Ishikawa (cell line): ENCODE measurements at regions not wholly inside any gene's neighbourhood (a gene's known extent, or its start where the extent isn't known, plus 50 kb on each side); places are given as distances from the start of the nearest gene placed in this dataset.
A peak's percentile ranks its signal among the peaks of the same experiment; 100 is the strongest.

ENCODE experiments used
- CEBPB ChIP-seq: IDR thresholded peaks from 2 replicates; pipeline ENCODE4 v1.6.1; 2012
- CREB1 ChIP-seq: IDR thresholded peaks from 2 replicates; pipeline ENCODE4 v1.6.1; 2012; ENCODE audit warnings: low read depth
- EGR1 ChIP-seq: IDR thresholded peaks from 2 replicates; pipeline ENCODE4 v1.6.1; 2012
- EP300 ChIP-seq: IDR thresholded peaks from 2 replicates; pipeline ENCODE4 v1.6.1; 2012; ENCODE audit warnings: borderline replicate concordance
- FOXM1 ChIP-seq: IDR thresholded peaks from 2 replicates; pipeline ENCODE4 v1.6.1; 2012; ENCODE audit warnings: low read depth, borderline replicate concordance
- NFIC ChIP-seq: IDR thresholded peaks from 2 replicates; pipeline ENCODE4 v1.6.1; 2012
- RAD21 ChIP-seq: IDR thresholded peaks from 2 replicates; pipeline ENCODE4 v1.6.1; 2012; ENCODE audit warnings: low read depth
- TAF1 ChIP-seq: IDR thresholded peaks from 2 replicates; pipeline ENCODE4 v1.6.1; 2012; ENCODE audit warnings: low read depth, mild to moderate bottlenecking
- TCF12 ChIP-seq: IDR thresholded peaks from 2 replicates; pipeline ENCODE4 v1.6.1; 2012; ENCODE audit warnings: low read depth
- TEAD4 ChIP-seq: IDR thresholded peaks from 2 replicates; pipeline ENCODE4 v1.6.1; 2012
- YY1 ChIP-seq: IDR thresholded peaks from 2 replicates; pipeline ENCODE4 v1.6.1; 2012; ENCODE audit warnings: low read depth
- ZBTB7A ChIP-seq: IDR thresholded peaks from 2 replicates; pipeline ENCODE4 v1.6.1; 2012; ENCODE audit warnings: low read depth
- TF ChIP-seq, protein P1 (sequence below): IDR thresholded peaks from 2 replicates; pipeline ENCODE4 v1.6.1; 2012
- TF ChIP-seq, protein P2 (sequence below): IDR thresholded peaks from 2 replicates; pipeline ENCODE4 v1.6.1; 2012
- TF ChIP-seq, protein P3 (sequence below): IDR thresholded peaks from 2 replicates; pipeline ENCODE4 v1.6.1; 2012; ENCODE audit warnings: low read depth, mild to moderate bottlenecking

DNA sequence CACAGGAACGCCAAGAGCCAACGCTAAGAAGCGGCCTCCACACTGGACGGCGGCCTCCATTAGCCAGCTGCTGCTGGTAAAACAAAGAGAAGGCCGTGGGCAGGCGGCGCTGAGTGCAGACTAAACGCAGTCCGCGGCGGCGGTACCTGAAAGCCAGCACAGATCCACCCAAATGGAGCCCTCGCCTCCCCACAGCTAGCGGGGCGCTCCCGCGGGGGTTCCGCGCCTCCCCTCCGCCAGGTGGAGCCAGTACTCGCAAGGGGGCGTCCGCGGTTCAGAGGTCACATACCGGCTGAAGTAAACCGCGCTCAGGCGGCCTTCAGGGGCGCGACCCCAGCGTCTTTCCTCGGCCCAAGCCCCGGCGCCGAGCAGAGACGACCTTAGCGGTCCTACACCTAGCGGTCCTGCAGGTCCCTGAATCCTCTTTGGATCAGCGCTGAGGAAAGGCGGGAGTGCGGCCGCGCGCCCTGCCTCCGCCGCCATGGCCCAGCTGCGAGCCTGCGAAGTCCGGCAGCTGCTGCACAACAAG lies 293.1 kb upstream of the ERBB4 start:
- no peak for TF ChIP-seq YY1
- no peak for TF ChIP-seq TCF12
- no peak for TF ChIP-seq NFIC
- no peak for TF ChIP-seq CREB1
- TF ChIP-seq TEAD4: no peak
- TF ChIP-seq FOXM1: no peak
- TF ChIP-seq RAD21: no peak
- no peak for TF ChIP-seq EGR1
- TF ChIP-seq TAF1: no peak

DNA sequence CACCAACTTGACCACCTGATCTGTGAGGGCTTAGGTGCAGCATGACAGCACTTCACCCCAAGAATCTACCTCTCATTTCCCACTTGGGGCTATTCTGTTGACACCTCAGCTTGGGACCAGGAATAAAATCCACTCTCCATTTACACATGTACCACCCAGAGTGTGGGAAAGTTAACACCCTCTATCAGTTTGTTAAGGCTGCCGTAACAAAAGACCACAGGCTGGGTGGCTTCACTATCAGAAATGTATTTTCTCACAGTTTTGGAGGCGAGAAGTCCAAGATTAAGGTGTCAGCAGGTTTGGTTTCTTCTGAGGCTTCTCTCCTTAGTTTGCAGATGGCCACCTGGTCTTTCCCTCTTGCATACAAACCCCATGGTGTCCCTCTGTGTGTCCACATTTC lies 277.7 kb upstream of the ERBB4 start:
- TF ChIP-seq TEAD4: no peak
- TF ChIP-seq NFIC: no peak
- TF ChIP-seq, protein P1, sequence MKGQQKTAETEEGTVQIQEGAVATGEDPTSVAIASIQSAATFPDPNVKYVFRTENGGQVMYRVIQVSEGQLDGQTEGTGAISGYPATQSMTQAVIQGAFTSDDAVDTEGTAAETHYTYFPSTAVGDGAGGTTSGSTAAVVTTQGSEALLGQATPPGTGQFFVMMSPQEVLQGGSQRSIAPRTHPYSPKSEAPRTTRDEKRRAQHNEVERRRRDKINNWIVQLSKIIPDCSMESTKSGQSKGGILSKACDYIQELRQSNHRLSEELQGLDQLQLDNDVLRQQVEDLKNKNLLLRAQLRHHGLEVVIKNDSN: no peak
- no peak for TF ChIP-seq TAF1
- TF ChIP-seq EP300: no peak
- TF ChIP-seq CREB1: no peak
- TF ChIP-seq ZBTB7A: no peak
- TF ChIP-seq, protein P2, sequence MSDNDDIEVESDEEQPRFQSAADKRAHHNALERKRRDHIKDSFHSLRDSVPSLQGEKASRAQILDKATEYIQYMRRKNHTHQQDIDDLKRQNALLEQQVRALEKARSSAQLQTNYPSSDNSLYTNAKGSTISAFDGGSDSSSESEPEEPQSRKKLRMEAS: no peak
- TF ChIP-seq TCF12: no peak
- no peak for TF ChIP-seq FOXM1
- TF ChIP-seq EGR1: no peak
- TF ChIP-seq, protein P3, sequence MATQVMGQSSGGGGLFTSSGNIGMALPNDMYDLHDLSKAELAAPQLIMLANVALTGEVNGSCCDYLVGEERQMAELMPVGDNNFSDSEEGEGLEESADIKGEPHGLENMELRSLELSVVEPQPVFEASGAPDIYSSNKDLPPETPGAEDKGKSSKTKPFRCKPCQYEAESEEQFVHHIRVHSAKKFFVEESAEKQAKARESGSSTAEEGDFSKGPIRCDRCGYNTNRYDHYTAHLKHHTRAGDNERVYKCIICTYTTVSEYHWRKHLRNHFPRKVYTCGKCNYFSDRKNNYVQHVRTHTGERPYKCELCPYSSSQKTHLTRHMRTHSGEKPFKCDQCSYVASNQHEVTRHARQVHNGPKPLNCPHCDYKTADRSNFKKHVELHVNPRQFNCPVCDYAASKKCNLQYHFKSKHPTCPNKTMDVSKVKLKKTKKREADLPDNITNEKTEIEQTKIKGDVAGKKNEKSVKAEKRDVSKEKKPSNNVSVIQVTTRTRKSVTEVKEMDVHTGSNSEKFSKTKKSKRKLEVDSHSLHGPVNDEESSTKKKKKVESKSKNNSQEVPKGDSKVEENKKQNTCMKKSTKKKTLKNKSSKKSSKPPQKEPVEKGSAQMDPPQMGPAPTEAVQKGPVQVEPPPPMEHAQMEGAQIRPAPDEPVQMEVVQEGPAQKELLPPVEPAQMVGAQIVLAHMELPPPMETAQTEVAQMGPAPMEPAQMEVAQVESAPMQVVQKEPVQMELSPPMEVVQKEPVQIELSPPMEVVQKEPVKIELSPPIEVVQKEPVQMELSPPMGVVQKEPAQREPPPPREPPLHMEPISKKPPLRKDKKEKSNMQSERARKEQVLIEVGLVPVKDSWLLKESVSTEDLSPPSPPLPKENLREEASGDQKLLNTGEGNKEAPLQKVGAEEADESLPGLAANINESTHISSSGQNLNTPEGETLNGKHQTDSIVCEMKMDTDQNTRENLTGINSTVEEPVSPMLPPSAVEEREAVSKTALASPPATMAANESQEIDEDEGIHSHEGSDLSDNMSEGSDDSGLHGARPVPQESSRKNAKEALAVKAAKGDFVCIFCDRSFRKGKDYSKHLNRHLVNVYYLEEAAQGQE: no peak
- no peak for TF ChIP-seq CEBPB

DNA sequence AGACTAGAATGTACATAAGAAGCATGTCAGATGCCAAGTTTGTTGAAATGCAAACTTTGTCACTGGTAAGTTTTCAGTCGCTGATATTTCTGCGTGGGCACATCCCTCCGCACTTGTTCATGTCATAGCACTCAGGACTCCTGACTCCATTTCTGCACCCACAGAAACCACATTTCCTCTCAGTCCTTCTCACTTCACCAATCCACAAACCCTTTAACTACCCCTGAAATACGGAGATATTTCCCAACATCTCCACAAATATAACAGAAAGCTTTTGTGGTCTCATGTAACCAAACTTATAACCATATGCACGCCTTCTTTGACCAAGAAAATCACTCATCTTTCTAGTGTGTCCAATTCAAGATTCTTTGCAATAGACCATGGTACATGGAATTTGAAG lies 276.9 kb upstream of the ERBB4 start:
- TF ChIP-seq CREB1: no peak
- TF ChIP-seq, protein P2: no peak
- TF ChIP-seq YY1: no peak
- TF ChIP-seq, protein P1: no peak
- TF ChIP-seq, protein P3: no peak
- no peak for TF ChIP-seq EP300

DNA sequence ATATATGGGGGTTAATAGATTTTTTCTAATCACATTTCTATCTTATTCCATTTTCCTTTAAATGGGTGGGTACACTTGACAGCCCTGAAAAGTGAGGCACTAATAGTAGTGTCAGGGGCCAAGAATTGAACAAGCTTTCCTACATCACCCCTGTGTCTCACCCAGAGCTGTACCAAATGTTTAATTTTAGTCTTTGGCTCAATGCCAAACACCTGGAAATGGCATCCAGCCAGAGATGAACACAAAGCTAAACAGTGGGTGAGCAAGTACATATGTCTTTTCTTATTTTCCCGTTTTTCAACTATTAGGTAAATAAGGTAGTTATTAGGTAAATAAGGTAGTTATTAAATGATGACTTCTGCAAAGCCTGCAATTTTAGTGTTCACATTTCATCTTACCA lies 276.3 kb upstream of the ERBB4 start:
- TF ChIP-seq ZBTB7A (no peak), NFIC (peak; percentile 57), CEBPB (no peak), TCF12 (no peak), CREB1 (no peak)
- TF ChIP-seq, protein P2: no peak
- TF ChIP-seq, protein P3: no peak
- TF ChIP-seq, protein P1: no peak

DNA sequence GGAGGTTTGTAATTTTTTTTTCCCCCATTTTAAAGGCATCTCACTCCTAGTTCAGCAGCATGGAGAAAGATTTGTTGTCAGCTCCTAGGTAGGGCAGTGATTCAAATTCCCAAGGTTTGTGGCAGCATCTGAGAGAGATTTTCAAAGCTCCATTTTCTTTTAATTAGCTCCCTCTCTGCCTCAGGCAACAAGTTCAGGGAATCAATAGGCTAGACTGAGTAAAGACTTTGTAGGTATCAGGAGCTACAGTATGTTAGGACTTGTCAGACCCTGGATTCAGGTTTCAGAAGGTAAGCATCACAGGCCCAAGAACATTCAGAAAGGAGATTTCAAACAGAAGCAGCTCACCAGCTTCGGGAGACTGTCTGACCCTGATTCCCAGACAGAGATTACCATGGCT lies 273.3 kb upstream of the ERBB4 start:
- TF ChIP-seq RAD21: no peak
- no peak for TF ChIP-seq CEBPB
- TF ChIP-seq FOXM1: no peak
- TF ChIP-seq ZBTB7A: no peak
- TF ChIP-seq YY1: no peak
- no peak for TF ChIP-seq NFIC
- TF ChIP-seq EGR1: no peak
- no peak for TF ChIP-seq EP300
- TF ChIP-seq TCF12: no peak
- no peak for TF ChIP-seq TEAD4
- TF ChIP-seq, protein P1: no peak
- no peak for TF ChIP-seq CREB1
- TF ChIP-seq, protein P3: no peak
- no peak for TF ChIP-seq TAF1
- TF ChIP-seq, protein P2: no peak
